A673 (cell line): ENCODE measurements at regions not wholly inside any gene's neighbourhood (a gene's known extent, or its start where the extent isn't known, plus 50 kb on each side); places are given as distances from the start of the nearest gene placed in this dataset.

Experiments used
- BruUV-seq: library from RNA; stranded (reverse); fragments of 400-500 nt; replicated peaks from 2 replicates; lab custom pipeline; 2021; lab: Mats Ljungman, UMichigan
- CTCF ChIA-PET: fragments of 300-600 bp; sonication (Branson Sonifier 250); formaldehyde crosslinking; loops from one replicate; lab custom pipeline; 2022; ENCODE audit warnings: antibody characterized with exemption; lab: Charles Lee
- POLR2A ChIA-PET: fragments of 300-600 bp; sonication (Branson Sonifier 250); formaldehyde crosslinking; loops from one replicate; lab custom pipeline; 2022; ENCODE audit warnings: antibody characterized with exemption; ENCODE audit not compliant: low non-redundant PET; lab: Charles Lee
- DNase-seq: peaks from one replicate; pipeline ENCODE4 v3.0.0-alpha.2; 2015; ENCODE audit warnings: low spot score
- H3K27ac ChIP-seq: fragments of 200-600 bp; sonication (generic); 2 replicates; pipeline ENCODE4 v1.5.1; 2016; ENCODE audit warnings: mixed run types, low read depth, mild to moderate bottlenecking, mixed read lengths, antibody characterized with exemption, low read length; ENCODE audit not compliant: poor library complexity, severe bottlenecking
- H3K27me3 ChIP-seq: fragments of 200-600 bp; sonication (generic); replicated peaks from 2 replicates; pipeline ENCODE4 v1.6.1; 2017; ENCODE audit warnings: mixed run types, low read depth, mild to moderate bottlenecking, mixed read lengths, antibody characterized with exemption, low read length; ENCODE audit not compliant: insufficient read depth, poor library complexity
- H3K36me3 ChIP-seq: fragments of 200-600 bp; sonication (generic); 2 replicates; pipeline ENCODE4 v1.6.1; 2016; ENCODE audit warnings: mixed run types, mild to moderate bottlenecking, mixed read lengths, antibody characterized with exemption, low read length; ENCODE audit not compliant: insufficient read depth, poor library complexity, severe bottlenecking
- H3K4me1 ChIP-seq: fragments of 200-600 bp; sonication (generic); 2 replicates; pipeline ENCODE4 v1.6.1; 2017; ENCODE audit warnings: mixed run types, mild to moderate bottlenecking, mixed read lengths, antibody characterized with exemption, low read length; ENCODE audit not compliant: insufficient read depth, poor library complexity, severe bottlenecking
- H3K4me3 ChIP-seq: fragments of 200-600 bp; sonication (generic); 2 replicates; pipeline ENCODE4 v1.5.1; 2016; ENCODE audit warnings: low read depth, mixed run types, mild to moderate bottlenecking, mixed read lengths, low read length; ENCODE audit not compliant: poor library complexity, severe bottlenecking
- H3K9me3 ChIP-seq: fragments of 200-600 bp; sonication (generic); 2 replicates; pipeline ENCODE4 v1.6.1; 2016; ENCODE audit warnings: mixed run types, low read depth, mild to moderate bottlenecking, mixed read lengths, antibody characterized with exemption, low read length; ENCODE audit not compliant: poor library complexity, severe bottlenecking
- EZH2 ChIP-seq: fragments of 200-600 bp; sonication (generic); IDR thresholded peaks from 2 replicates; pipeline ENCODE4 v1.6.1; 2017; ENCODE audit warnings: borderline replicate concordance, low read depth, mild to moderate bottlenecking, mixed read lengths, antibody characterized with exemption, low read length; ENCODE audit not compliant: poor library complexity, severe bottlenecking
- intact Hi-C: fragments of 100-400 bp; cut with micrococcal nuclease; formaldehyde crosslinking; loops from one replicate; pipeline ENCODE4 v1.10.0; 2022; ENCODE audit not compliant: unreplicated experiment
- TF ChIP-seq, protein P1 (sequence below): fragments of 300-800, 200-600 bp; sonication (generic); conservative IDR thresholded peaks from 2 replicates; pipeline ENCODE4 v1.5.1; 2017; ENCODE audit warnings: low read depth, mild to moderate bottlenecking, antibody characterized with exemption, low read length, moderate library complexity, mixed read lengths

GRCh38 chr20:23233341-23233740, 117.2 kb upstream of the NXT1 start:
- no peak for DNase-seq
- H3K36me3 ChIP-seq, result no peaks in the 10 kb centered on the region
- H3K9me3 ChIP-seq, result no peaks in the 10 kb centered on the region
- POLR2A ChIA-PET, result no interaction called here
- TF ChIP-seq EZH2, result no peak
- TF ChIP-seq, protein P1, sequence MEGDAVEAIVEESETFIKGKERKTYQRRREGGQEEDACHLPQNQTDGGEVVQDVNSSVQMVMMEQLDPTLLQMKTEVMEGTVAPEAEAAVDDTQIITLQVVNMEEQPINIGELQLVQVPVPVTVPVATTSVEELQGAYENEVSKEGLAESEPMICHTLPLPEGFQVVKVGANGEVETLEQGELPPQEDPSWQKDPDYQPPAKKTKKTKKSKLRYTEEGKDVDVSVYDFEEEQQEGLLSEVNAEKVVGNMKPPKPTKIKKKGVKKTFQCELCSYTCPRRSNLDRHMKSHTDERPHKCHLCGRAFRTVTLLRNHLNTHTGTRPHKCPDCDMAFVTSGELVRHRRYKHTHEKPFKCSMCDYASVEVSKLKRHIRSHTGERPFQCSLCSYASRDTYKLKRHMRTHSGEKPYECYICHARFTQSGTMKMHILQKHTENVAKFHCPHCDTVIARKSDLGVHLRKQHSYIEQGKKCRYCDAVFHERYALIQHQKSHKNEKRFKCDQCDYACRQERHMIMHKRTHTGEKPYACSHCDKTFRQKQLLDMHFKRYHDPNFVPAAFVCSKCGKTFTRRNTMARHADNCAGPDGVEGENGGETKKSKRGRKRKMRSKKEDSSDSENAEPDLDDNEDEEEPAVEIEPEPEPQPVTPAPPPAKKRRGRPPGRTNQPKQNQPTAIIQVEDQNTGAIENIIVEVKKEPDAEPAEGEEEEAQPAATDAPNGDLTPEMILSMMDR, result no peak
- BruUV-seq, result no TSS peak
- intact Hi-C loops, result no loop called here
- peaks cover 10% of the 10 kb centered on the region for H3K27me3 ChIP-seq
- no peak overlapping the region for H3K27ac ChIP-seq
- no peaks in the 10 kb centered on the region for H3K4me1 ChIP-seq
- H3K4me3 ChIP-seq, result no peak overlapping the region
- CTCF ChIA-PET, result no interaction called here

DNA sequence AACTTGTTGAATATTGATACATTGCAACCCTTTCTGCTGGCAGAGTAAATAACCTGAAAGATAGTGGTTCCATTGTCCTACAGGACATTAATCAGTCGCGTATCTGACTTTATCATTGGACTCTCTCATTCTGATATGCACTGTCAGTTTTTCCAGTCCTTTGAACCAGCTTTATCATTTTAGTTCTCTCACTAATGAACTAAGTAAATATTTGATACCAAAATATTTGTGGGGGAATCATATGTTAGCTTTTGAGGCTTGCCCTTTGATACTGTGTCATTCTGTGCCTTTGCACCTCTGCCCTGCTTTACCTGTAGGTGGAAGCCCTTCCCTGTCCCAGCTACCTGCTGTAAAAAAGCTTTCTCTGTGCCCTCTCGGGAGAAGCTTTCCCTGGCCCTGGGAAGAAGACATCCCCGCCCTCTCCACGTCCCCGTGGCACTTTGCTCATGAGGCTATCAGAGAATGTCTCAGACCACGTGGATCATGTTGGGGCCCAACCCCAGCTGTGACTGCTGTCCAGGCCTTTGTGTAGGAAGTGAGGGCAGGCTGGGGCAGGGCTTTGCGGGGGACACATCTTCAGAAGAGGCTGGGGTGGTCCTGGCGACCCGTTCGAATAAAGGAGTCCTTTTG, 117.8 kb upstream of the NXT1 start:
- intact Hi-C loops, result no loop called here
- CTCF ChIA-PET, result no interaction called here

DNA sequence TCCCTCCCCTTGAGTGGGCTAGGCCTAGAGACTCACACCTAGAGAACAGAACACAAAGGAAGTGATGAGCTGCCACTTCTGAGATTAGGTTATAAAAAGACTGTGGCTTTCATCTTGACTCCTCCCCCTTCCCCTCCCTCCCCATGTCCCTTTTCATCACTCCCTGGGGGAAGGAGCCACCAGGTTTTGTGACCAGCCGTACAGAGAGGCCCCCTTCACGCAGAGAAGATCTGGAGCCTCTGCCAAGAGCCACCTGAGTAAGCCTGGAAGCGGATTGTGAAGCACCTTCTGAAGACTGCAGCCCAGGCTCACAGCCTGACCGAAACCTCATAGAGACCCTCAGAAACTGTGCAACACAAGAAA, 118.4 kb upstream of the NXT1 start:
- H3K9me3 ChIP-seq, result no peaks in the 10 kb centered on the region
- H3K4me3 ChIP-seq, result no peak overlapping the region
- TF ChIP-seq EZH2, result no peak
- TF ChIP-seq, protein P1, result no peak
- intact Hi-C loops, result no loop called here
- CTCF ChIA-PET, result no interaction called here
- H3K27me3 ChIP-seq, result peaks cover 10% of the 10 kb centered on the region
- POLR2A ChIA-PET, result no interaction called here
- H3K36me3 ChIP-seq, result no peaks in the 10 kb centered on the region
- BruUV-seq, result no TSS peak
- H3K27ac ChIP-seq, result no peak overlapping the region
- H3K4me1 ChIP-seq, result no peaks in the 10 kb centered on the region
- DNase-seq, result no peak

More for the DNA sequence above, 117.8 kb upstream of the NXT1 start:
- Histone ChIP-seq H3K27me3 (peaks cover 10% of the 10 kb centered on the region), H3K27ac (no peak overlapping the region), H3K9me3 (no peaks in the 10 kb centered on the region), H3K36me3 (no peaks in the 10 kb centered on the region), H3K4me1 (no peaks in the 10 kb centered on the region), H3K4me3 (no peak overlapping the region)
- POLR2A ChIA-PET, result no interaction called here
- DNase-seq, result no peak
- TF ChIP-seq EZH2, result no peak
- TF ChIP-seq, protein P1, result no peak
- BruUV-seq, result no TSS peak
